Suprapubic skin (tissue), 4 donors: ENCODE measurements at regions not wholly inside any gene's neighbourhood (a gene's known extent, or its start where the extent isn't known, plus 50 kb on each side); places are given as distances from the start of the nearest gene placed in this dataset.
"Not testable (repeated sequence)": the region's sequence is repeated elsewhere in the genome, so short reads cannot be mapped to it uniquely, and the experiment has no call there.

Source experiments
- POLR2A ChIP-seq, 2 donors: fragments of 450-650 bp; IDR thresholded peaks; one replicate each; pipeline ENCODE4 v1.6.1; 2017; ENCODE audit warnings: antibody characterized with exemption in 2 of 2, mild to moderate bottlenecking in 2 of 2, moderate library complexity in 2 of 2
- POLR2AphosphoS5 ChIP-seq, 3 donors: sonication (generic); formaldehyde crosslinking; IDR thresholded peaks; one replicate each; pipeline ENCODE4 v1.6.1; 2017; ENCODE audit warnings: antibody characterized with exemption in 3 of 3

DNA sequence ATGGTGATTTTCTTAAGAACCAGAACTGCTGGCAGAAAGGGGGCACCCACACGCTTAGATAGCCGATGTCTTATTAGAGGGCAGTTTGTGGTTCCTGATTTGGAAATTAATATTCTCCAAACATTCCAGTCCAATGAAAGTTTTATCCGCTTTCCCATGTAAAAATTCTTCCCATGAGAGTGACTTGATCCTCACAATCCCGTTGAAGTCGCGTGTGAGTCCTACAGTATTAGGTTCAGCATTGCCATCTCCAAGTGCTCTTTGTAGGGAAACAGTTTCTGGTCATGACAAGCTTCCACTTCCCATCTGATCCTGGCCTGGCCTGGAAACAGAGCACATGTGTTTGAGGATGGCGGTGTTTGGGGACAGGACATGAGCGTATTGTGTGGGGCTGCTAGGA is 176.9 kb downstream of the ADRA2C start:
- TF ChIP-seq POLR2A, POLR2AphosphoS5 (IDR thresholded peaks at IDR 0.05): not testable (repeated sequence)
